Neural cell (in vitro differentiated cells): ENCODE measurements at regions not wholly inside any gene's neighbourhood (a gene's known extent, or its start where the extent isn't known, plus 50 kb on each side); places are given as distances from the start of the nearest gene placed in this dataset.

ENCODE experiments used
- CTCF ChIP-seq: fragments of 450-650 bp; IDR thresholded peaks from 2 replicates; pipeline ENCODE4 v1.5.1; 2014; ENCODE audit warnings: antibody characterized with exemption, mild to moderate bottlenecking, moderate library complexity; ENCODE audit not compliant: poor library complexity, severe bottlenecking
- EP300 ChIP-seq: fragments of 450-650 bp; conservative IDR thresholded peaks from 2 replicates; pipeline ENCODE4 v1.6.1; 2014; ENCODE audit warnings: antibody characterized with exemption, mild to moderate bottlenecking, moderate library complexity; ENCODE audit not compliant: poor library complexity, severe bottlenecking
- EZH2 ChIP-seq: fragments of 200-600, 300-800 bp; shearing (Covaris generic), sonication (generic); IDR thresholded peaks from 2 replicates; pipeline ENCODE4 v1.6.1; 2014; ENCODE audit warnings: antibody characterized with exemption, low read length, borderline replicate concordance, mild to moderate bottlenecking; ENCODE audit not compliant: insufficient read depth, poor library complexity, severe bottlenecking
- POLR2AphosphoS5 ChIP-seq: IDR thresholded peaks from 2 replicates; pipeline ENCODE4 v1.6.1; 2012
- RAD21 ChIP-seq: fragments of 450-650 bp; conservative IDR thresholded peaks from 2 replicates; pipeline ENCODE4 v1.6.1; 2014; ENCODE audit warnings: antibody characterized with exemption, mild to moderate bottlenecking, moderate library complexity
- REST ChIP-seq: IDR thresholded peaks from 2 replicates; pipeline ENCODE4 v1.6.1; 2012; ENCODE audit warnings: borderline replicate concordance

- TF ChIP-seq EP300: no peak
- TF ChIP-seq CTCF: no peak
- no peak for TF ChIP-seq POLR2AphosphoS5
- no peak for TF ChIP-seq EZH2
- no peak for TF ChIP-seq REST
- no peak for TF ChIP-seq RAD21
Measured at GRCh38 chr10:78745441-78745840, 323.3 kb upstream of the ZMIZ1 start.
